ENCODE measurements at regions not wholly inside any gene's neighbourhood (a gene's known extent, or its start where the extent isn't known, plus 50 kb on each side); places are given as distances from the start of the nearest gene placed in this dataset.

DNA sequence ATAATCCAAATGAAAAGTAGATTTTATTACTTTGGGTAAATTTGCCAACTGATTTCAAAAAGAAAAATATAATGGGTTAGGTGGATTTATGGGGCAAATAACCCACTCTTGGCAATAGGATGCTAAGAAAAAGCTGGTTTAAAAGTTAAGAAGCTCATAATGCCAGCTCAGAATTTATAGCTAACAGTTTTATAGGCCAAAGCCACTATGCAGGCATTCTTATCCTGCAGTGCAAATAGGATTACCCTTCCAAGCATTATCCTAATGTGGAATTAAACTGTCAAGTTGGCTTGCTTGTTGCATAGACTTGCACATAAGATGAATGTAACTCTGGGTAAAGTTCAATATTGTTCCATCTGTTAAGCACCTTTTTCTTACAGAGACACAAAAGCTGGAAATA is 703.0 kb downstream of the PCDH18 start:
- DNase-seq = no peak

DNA sequence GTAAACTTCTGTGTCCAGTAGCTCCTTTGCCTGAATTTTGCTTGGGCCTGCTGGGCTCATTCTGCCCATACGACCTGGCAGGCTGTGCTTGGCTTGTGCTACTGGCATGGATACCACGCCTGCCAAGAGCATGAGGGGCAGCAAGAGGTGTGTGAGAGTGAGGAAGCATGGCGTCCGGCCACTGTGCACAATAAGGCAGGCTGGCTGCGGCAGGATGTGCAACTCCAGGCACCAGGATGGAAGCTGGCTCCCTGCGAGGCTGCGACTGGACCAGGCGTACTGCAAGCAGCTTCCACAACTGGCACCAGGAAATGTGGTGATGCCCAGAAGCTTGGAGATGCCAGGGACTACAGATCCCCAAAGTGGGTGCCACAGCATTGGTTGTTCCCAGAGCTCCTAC is 709.3 kb downstream of the PCDH18 start:
- no peak for DNase-seq

DNA sequence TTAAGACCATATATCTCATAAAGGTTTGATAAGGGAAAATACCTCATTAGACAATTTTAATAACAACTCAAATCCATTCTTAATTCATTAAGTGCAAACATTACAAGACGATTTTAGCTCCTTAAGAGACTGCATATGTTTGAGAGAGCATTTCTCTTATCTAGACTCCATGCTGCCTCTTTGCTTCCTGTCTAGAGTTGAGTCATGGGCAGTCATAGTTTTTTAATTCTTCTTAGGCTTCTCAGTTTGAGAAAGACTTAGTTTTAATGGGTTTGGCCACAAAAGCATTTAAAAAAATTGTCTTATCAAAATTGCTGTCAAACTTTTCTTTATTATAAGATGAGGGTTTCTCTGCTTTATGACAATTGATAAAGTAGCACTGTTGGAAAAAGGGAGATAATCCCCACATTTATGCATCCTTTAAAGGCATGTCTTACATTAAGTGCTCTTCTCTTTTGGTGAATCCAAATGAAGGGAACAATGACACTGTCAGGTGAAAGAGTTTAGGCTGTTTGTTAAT is 713.4 kb downstream of the PCDH18 start:
- no peak for DNase-seq

DNA sequence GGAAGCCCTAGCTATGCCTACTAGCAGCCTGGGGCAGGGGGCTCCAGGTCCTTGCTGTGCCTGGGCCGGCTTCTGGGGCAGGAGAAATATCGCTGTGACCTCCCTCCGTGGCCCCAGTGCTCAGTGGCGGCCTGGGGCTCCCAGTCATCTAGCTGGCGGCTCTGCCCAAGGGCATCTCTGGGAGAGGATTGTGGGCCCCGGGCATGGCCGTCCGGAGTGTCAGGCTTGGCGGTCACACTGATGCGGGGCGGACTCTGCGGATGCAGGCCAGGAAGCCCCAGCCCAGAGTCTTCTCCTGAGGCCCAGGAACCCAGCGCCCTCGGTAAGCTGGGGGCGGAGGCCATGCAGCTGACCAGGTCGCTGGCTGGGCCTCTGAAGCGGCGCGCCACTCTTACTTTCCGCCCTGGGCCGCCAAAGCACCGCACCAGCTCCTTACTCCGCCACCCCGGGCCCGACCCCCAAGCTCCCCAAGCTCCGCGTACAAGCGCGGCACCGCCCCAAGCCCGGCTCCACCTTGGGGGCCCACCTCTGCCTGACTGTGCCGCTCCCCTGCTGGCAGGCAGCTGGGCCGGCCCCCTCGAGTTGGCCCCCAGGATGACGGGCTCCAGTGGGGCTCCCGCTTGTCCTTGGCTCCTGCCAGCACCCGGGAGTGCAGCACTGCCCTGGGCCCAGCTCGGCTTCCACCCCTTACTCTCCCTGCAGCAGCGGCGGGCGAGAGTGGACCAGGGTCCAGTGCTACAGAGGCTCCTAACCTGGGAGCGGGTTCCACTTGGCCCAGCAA is 720.0 kb downstream of the PCDH18 start:
- DNase-seq = no peak

DNA sequence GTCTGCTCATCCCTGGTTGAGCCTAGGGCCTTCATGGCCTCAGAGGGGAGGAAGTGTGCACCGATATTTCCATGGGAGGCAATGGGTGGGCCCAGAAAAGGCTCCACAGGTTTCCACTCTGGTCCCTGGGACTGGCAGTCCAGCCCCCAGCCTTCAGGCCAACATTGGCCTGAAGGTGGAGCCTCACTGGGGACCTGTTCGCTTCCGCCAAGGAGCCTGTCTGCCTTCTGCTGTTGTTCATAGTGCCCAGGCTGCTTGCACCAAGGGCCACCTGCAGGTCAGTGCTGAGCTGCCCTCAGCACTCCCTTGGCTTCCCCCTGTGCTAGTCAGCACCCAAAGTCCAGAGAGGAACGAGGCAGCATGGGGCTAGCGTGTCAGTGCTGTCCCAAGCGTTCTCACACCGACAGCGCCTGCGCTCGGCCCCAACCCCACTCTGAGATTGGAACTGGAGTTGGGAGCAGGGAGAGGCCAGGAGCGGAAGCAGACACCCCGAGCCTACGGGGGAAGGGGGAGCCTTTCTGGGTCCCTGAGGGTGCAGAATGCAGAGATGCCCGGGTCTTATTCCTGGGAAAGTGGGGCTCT is 720.7 kb downstream of the PCDH18 start:
- DNase-seq = no peak

DNA sequence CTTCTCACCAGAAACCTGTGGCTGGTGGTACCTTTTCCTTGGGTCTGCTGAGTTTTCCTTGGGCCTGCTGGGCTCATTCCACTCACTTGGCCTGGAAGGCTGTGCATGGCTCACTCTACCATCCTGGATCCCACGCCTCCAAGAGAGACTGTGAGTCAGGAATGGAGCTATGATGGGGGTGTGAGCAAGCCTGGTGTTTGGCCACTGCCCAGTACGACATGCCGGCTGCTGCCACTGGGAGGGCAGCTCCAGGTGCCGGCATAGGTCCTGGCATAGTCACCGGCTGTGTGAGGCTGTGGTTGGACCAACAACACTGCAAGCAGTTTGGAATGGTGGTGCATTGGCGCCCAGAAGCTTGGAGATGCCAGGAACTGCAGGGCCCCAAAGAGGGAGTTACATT is 721.7 kb downstream of the PCDH18 start:
- no peak for DNase-seq

DNA sequence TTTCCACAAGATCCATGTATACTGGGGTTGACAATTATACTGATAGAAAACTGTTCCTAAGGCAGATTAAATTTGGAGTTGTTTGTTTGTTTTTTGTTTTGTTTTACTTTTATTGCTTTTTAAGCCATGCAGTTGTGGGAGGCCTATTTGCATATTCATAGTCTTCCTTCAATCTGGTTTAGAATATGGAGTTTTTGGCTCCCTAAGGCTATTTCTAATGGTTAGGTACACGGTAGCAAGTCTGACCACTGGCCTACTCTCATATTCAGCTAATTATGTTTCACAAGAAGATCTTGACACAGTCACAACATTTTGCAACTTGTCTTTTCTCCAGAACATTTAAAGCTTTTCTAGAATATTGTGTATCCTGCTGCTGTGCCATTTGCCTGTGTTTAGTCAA is 725.5 kb downstream of the PCDH18 start:
- DNase-seq = no peak

DNA sequence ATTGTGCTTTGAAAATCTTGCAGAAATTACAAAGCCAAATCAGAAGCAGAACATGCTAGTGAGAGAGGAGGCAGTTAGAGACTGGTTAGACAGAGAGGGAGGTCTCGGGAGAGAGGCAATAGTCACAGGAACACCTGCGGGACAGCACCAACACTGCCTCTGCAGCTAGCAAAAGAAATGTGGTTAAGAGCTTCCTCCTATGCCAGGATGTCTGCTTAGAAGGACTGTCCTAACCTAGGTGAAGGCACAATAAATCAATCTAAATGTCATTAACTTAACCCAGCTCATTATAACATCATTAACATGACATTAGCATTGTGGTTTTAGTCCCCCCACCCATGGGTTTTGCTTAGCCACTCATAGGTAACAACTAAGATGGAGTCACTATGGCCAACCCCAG is 726.7 kb downstream of the PCDH18 start:
- DNase-seq = no peak

DNA sequence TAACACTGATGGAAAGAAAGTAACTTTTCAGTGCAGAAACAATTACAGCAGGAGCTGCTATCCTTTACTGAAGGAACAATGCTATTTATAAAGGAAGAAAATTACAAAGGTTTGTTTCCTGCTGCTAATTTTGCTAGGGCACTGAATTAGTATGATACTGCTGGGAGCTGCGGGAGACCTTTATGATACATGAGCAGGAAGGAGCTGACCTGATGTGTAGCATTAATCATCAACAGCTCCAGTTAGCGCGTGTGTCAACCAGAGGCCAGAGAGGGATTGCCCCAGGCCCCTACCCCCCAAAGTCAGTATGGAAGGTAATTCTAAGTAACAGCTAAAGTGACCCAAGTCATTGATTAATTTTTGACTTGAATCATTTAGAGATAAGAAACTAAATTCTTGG is 728.9 kb downstream of the PCDH18 start:
- DNase-seq = no peak

DNA sequence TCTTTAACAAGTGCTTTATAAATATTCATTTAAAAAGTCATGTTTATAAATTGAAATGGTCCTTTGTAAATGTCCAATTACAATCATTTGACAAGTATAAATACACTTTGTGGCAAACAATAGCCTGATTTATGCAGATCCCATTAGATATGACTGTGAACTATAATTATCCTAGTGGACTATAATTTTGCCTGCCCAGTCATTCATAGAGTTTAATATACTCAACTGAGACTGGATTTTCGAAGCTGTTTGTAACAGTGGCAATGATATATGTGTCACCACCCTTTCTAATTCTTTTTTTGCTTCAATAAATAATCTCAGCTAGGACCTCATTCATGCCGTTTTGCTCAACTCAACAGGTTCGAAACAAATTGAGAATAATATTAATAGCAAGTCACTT is 732.0 kb downstream of the PCDH18 start:
- no peak for DNase-seq

DNA sequence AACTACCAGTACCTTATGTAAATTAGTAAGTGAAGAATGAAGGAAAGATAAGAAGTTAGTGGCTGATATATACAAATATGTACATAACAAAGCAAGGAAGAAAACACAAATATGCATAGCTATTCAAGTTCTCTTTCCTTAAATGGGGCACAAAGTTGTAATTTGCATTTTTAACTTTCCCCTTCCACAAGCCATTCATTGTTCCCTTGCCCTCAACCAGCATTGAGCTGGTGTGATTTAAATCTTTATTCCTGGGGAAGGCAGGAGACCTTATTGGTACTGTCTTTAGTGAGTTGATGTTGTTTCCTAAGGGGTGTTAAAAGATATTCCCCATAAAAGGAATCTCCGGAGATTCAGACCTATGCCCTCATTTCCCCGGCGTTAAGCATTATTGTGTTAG is 735.3 kb downstream of the PCDH18 start:
- no peak for DNase-seq

DNA sequence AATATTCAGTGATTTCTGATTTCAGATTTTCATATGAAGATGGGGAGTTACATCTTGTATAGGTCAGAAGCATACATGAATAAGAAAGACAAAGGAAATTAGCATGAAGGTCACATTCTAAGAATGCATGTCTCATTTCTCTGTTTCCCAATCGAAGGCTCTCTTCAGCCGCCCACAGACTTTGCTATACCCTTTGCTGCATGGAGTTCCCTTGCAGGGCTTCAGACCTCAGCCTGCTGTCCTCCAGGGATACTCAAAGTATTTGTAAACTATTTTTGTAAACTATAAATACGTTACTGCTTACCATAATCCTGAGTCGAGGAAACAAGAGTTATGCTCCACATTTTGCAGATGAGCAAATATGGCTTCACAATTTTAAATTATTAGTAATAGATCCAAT is 738.4 kb downstream of the PCDH18 start:
- no peak for DNase-seq

DNA sequence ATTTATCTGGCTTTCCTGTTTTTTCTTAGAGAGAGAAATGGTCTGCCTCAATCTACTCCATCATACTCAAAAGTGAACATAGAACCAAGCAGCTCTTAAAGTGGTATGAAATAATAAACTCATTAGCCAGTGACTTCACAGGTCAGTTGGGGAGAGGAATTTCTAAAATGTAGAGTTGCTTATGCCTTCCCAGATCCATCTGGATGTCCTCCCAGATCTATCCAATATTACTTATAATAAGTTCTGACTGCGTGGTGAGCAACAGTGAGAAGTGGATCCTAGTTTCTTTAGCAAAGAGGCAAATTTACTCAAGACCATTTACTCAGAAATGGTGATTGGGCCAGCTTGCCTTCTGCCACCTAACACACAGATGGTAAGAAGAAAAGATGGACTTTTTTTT is 748.0 kb downstream of the PCDH18 start:
- no peak for DNase-seq

DNA sequence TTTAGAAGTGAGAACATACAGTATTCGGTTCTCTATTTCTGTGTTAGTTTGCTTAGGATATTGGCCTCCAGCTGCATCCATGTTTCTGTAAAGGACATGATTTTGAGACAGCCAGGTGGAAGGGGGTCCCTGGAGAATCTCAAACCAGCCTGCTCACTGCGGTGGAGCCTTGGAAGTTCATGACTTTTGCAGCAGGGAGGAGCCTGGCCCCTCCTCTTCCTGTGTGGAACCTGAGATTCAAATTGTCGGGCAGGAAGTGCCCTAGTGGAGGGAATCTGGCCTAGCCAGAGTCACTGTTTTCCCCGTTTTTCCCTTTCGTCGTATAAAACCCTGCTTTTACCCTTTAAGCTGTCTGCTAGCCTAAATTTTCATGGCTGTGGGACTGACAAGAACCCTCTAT is 762.6 kb downstream of the PCDH18 start:
- no peak for DNase-seq

DNA sequence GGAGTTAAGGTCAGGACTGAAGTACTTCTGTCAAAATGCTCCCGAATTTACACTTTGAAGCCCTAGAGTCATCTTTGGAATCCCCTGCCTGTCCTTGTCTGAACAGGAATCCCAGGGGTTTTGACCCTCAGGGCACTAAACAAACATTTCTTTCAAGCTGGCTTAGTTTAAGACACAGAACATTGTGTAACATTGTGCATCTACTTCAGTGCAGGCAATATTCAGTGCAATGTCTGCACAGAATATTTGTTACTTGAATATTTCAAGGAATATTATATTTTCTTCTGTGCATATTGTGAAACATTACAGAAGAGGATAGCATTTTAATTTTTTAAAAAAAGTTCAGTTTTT is 763.4 kb downstream of the PCDH18 start:
- peak; percentile 85 for DNase-seq

DNA sequence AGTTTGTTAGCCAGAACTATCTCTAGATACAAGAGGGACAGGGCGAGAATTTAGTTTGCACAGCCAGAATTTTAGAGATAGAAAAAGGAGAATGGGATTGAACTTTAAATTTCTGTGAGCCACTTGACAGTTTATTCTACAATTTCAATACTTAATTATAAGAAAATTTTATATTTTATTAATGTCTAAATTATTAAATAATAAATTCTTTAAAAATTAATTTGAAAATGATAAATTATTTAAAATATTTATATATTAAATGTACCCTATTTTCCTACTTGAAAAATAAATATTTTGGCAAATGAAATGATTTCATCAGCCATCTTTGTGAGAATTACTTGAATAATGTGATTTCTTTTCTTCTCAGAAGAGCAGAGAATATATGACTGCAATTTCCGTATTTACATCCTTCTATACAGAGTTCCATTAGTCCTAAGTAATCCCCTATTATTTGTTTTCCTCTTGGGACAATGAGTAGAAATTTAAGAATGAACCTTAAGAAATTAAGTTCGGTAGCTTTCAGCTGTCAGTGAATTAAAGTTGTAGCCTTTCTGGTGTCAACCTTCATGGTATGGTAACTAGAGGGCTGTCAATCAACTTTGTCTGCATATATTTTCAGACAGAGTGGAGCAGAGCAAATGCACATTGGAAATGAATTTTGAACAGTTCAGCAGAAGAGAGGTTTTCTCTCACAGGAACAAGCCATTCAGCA is 763.9 kb downstream of the PCDH18 start:
- no peak for DNase-seq

DNA sequence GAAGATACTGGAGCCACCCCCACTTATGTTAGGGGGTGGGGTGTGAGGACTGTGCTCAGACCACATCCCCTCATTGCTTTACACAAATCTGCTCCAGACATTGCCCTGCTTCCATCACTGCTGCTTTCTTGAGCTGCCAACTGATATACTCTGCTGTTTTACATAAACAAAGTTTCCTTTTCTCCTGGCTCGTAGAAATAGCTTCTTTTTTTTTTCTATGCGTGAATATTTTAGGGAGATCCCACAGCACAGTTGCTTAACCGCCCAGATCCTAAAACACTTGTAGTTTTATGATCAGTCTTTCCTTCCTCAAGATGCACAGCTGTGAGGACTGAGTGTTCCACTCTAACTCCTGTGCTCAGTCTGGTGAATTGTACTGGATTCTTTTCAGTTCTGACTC is 768.4 kb downstream of the PCDH18 start:
- DNase-seq = no peak

DNA sequence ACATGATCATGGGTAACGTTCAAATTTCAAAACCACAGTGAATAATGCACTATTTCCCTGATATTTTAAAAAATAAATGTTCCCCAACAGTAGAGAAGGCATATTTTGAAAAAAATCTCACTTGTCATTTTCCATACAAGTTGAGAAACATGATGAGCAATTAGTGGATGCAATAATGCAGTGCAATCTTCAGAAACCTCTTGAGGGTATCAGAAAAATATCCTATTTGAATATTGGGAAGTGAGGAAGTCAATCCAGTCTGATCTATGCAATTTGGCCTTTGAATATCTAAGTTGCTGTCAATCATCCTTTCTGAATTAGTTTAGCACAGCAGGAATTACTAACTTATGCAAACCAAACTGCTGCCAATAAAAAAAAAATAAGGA is 776.8 kb downstream of the PCDH18 start:
- no peak for DNase-seq

DNA sequence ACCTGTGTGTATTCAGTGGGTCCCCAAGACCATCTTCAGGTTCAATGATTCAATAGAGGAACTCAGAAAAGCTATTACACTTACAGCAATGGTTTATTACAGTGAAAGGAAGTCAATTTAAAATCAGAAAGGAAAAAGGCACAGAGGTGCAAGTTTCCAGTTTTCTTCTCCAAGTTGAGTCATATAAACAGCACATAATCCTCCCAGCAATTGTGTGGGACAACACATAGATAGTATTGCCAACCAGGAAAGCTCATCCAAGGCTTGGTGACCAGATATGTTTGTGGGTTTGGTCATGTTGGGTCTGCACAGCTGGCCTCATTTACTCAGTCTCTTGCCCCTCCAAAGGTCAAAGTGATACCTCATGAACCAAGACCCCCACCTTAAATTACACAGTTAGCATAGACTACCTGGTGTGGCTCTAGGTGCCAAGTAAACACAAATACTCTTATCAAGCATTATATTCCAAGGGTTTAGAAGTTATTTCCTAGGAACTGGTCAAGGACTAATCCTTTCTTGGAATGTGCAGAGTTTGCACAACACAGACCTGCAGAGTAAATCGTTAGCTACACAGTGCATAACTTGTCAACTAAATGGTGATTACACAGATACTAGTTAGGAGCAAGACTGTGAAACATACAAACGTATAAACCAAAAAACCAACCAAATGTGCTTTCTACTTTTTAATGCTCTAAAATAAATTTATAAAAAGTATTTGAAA is 777.3 kb downstream of the PCDH18 start:
- no peak for DNase-seq

DNA sequence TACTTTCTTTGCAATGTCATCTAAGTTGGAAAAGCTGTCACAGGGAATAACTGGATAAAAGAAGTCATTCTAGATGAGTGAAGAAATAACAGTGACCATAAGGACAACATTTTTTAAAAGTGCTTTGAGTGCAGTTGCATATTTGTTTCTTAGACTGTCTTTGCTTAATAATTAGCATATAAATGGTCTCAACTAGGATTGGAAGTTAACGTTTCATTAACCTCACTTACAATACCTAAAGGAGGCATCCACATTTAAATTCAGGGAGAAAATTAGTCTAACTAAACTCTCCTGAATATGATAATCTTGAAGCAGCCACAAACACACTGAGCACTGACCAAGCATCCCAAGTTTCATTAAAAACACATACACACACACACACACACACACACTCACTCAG is 780.7 kb downstream of the PCDH18 start:
- no peak for DNase-seq

DNA sequence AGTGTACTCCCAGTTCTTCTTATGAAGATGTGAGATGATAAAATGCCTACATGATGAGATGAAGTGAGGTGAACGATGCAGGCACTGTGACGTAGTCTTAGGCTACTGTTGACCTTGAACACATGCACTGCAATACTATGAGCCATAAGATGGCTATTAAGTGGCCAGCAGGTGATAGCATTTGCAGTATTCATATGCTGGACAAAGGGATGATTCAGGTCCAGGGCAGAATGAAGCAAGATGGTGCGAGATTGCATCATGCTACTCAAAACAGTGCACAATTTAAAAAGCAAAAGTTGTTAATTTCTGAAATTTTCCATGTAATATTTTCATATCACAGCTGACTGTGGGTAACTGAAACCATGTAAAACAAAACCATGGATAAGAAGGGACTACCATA is 781.4 kb downstream of the PCDH18 start:
- DNase-seq = no peak

DNA sequence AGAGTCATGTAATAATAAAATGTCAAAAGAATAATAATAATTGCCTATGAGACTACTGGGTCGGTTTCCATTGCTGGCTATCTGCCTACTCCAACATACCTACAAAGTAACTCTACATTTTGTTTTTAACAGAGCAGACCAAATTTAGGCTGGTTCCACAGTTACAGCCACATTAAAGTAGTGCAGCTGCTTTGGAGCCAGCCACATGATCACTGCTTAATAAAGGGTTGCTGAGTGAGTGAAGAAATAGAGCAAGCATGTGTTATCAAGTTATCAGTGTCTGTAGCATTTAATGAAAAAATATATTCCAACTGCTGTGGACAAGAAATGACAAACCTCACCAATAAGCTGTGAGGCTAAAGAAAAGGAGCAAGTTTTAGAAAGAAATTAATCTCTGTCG is 782.3 kb downstream of the PCDH18 start:
- DNase-seq = no peak

DNA sequence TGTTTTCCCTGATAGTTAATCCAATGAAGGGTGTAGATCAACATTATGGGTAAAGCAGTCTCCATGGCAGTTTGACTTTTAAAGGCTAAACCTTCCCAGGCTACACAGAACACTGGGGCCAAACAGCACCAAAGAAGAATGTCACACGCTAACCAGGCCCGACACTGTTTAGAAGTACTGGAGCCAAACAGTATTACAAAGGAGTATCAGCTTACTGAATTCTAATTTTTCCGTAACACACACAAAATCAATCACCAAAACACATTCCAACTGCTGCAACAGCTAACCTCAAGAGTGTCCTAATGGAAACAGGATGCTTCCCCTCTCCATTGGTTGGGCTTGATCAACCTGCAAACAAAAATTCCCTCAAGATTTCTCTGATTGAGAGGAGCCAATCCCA is 783.5 kb downstream of the PCDH18 start:
- no peak for DNase-seq

DNA sequence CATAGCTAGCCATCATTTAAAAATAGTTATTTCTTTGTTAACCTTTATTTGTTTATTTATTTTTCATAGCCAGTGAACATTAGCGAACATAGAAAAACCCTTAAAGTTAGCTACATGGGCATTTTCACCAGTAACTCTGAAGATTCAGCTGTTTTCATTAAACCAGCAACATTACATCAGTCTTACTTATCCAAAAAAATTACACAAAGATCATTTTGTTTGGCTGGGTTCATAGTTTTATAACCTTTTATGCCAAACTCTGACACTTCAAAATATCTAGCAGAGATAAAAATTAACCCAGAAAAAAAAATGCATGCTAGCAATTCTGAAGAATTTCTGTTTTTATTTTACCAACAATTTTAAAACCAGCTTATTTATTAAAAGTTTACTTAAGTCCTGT is 784.1 kb downstream of the PCDH18 start:
- no peak for DNase-seq

Data from islet precursor cell (in vitro differentiated cells).